Heart right ventricle (tissue), 16 donors: ENCODE measurements at regions not wholly inside any gene's neighbourhood (a gene's known extent, or its start where the extent isn't known, plus 50 kb on each side); places are given as distances from the start of the nearest gene placed in this dataset.
A peak's percentile ranks its signal among the peaks of the same experiment; 100 is the strongest.

Experiments used
- ATAC-seq, 8 donors: fragments of 200-7000 bp; cut with Tn5 transposase; one replicate each; pipeline ENCODE4 v1.9.1; 2020; ENCODE audit warnings: mild to moderate bottlenecking in 8 of 8, moderate library complexity in 8 of 8, moderate number of reproducible peaks in 1 of 8
- DNase-seq, 2 donors: peaks; one replicate each; pipeline ENCODE4 v3.0.0-alpha.2; 2020
- H3K27ac ChIP-seq, 10 donors: fragments of 200-600 bp; sonication (generic) in 2 of 10; one replicate each; pipeline versions ENCODE4 v1.5.0 to v1.8.0; 2020 to 2022; ENCODE audit warnings: mild to moderate bottlenecking in 3 of 10
- H3K27me3 ChIP-seq, 7 donors: fragments of 200-600 bp; one replicate each; pipeline ENCODE4 v1.8.0; 2021 to 2022; ENCODE audit warnings: mild to moderate bottlenecking in 2 of 7
- H3K36me3 ChIP-seq, 9 donors: fragments of 200-600 bp; sonication (generic) in 1 of 9; one replicate each; pipeline versions ENCODE4 v1.5.0 to v1.8.0; 2020 to 2022; ENCODE audit warnings: mild to moderate bottlenecking in 2 of 9
- H3K4me1 ChIP-seq, 9 donors: fragments of 200-600 bp; sonication (generic) in 1 of 9; one replicate each; pipeline versions ENCODE4 v1.5.0 to v1.8.0; 2020 to 2022; ENCODE audit warnings: mild to moderate bottlenecking in 4 of 9
- H3K4me3 ChIP-seq, 10 donors: fragments of 200-600 bp; sonication (generic) in 2 of 10; one replicate each; pipeline versions ENCODE4 v1.5.0 to v1.8.0; 2020 to 2022; ENCODE audit warnings: mild to moderate bottlenecking in 7 of 10, moderate library complexity in 2 of 10
- H3K9me3 ChIP-seq, 11 donors: fragments of 200-600 bp in 10 of 11; sonication (generic) in 2 of 11; one replicate each; pipeline versions ENCODE4 v1.5.0 to v1.8.0; 2013 to 2022; ENCODE audit warnings: mild to moderate bottlenecking in 2 of 11, control low read depth in 1 of 11, moderate library complexity in 1 of 11
- CTCF ChIP-seq, 9 donors: fragments of 200-600 bp; sonication (generic) in 2 of 9; IDR thresholded peaks; one replicate each; pipeline versions ENCODE4 v1.5.0 to v1.8.0; 2021 to 2022; ENCODE audit warnings: antibody characterized with exemption in 9 of 9, mild to moderate bottlenecking in 5 of 9, moderate library complexity in 1 of 9
- WGBS, 2 donors: extraction: QIAGEN DNeasy Blood & Tissue Kit; methylation state at CpG; one replicate each; pipeline ENCODE4 v1.1.7; 2013; ENCODE audit warnings: inconsistent platforms in 1 of 2; 5-methylcytosine and 5-hydroxymethylcytosine counted together
- intact Hi-C, 10 donors: fragments of 100-400 bp; cut with DNase I; formaldehyde crosslinking; loops; one replicate each; pipeline versions ENCODE4 v1.11.1 to v1.14.2; 2022
- donor health status: Arrhythmogenic right ventricular cardiomyopathy.
- donor health status: ischemic (EF 13 %, LVEDD 7.1; RV severe dilation, severe dysfunction).
- donor health status: healthy with polysubstance abuse.
- donor health status: DM: no; HTN: yes; CAD: no.
- donor health status: DM: no; HTN: no; CAD: no.
- donor health status: ischemic (EF 25% LVEDD 6.9; RV normal size, moderate dysfunction).
- donor health status: ischemic (EF 25% LVEDD 5.7; RV mildly dilated, moderate dysfunction).
- donor health status: healthy.
- donor health status: DM: yes; HTN: yes; CAD: no.
- donor health status: Ischemic cardiomyopathy.
- donor health status: ischemic (EF 35%, LVEDD 5.7; RV mildly dilated, moderate dysfunction).
- donor health status: nonischemic (EF 11% LVEDD 7.7; RV severe dilation, severe dysfunction).
- donor health status: DM: yes; HTN: yes; CAD: no.
- donor health status: PGD.
- donor health status: ischemic (EF 29% LVEDD 5.4; RV normal size, mild dysfunction).
- donor health status: nonischemic (EF 23%, LVEDD 6.1; RV moderate dilation, normal function).

GRCh38 chr3:67790043-67790442, 135.6 kb upstream of the SUCLG2 start:
- peak; percentile 29 to 63 (median 55) for TF ChIP-seq CTCF (IDR thresholded peaks at IDR 0.05)
- no peak overlapping the region for H3K27ac ChIP-seq
- intact Hi-C loops, result loop anchor here in 3 of 10 donors (2.0 to 10.0 kb wide), 3 partner anchors 407 to 1085 kb away; no protein-coding TSS in a partner anchor
- DNase-seq (peak; percentile 11 to 25), ATAC-seq (peak in 5 of 8 donors; percentile 41 to 61 (median 50))
- peaks cover 0 to 13% (median 0%) of the 10 kb centered on the region in 11 donors for H3K9me3 ChIP-seq
- H3K4me1 ChIP-seq, result no peaks in the 10 kb centered on the region
- H3K36me3 ChIP-seq, result no peaks in the 10 kb centered on the region
- no peaks in the 10 kb centered on the region for H3K27me3 ChIP-seq
- WGBS, 2 donors, result 29 to 35% methylated on average over 2 of the region's 2 CpGs
- no peak overlapping the region for H3K4me3 ChIP-seq

DNA sequence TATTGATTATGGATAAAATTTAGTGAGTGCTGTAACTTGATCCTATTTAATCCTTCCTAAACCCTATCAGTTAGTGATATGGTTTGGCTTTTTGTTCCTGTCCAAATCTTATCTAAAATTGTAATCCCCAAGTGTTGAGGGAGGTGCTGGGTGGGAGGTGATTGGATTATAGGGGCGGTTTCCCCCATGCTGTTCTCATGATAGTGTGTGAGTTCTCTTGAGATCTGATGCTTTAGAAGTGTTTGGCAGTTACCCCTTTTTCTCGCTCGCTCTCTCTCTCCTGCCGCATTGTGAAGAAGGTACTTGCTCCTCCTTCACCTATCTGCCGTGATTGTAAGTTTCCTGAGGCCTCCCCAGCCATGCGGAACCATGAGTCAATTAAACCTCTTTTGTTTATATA, 134.0 kb upstream of the SUCLG2 start:
- no peak overlapping the region for H3K4me3 ChIP-seq
- intact Hi-C loops, result loop anchor here in 4 of 10 donors (5.0 to 10.0 kb wide), 2 partner anchors 404 to 406 kb away; no protein-coding TSS in a partner anchor
- 68 to 69% methylated on average over 6 of the region's 6 CpGs for WGBS, 2 donors
- no peak overlapping the region for H3K27ac ChIP-seq
- ATAC-seq (no peak), DNase-seq (no peak)
- no peaks in the 10 kb centered on the region for H3K27me3 ChIP-seq
- TF ChIP-seq CTCF (IDR thresholded peaks at IDR 0.05), result no peak
- H3K4me1 ChIP-seq, result no peaks in the 10 kb centered on the region
- no peaks in the 10 kb centered on the region for H3K36me3 ChIP-seq
- H3K9me3 ChIP-seq, result peaks cover 0 to 14% (median 0%) of the 10 kb centered on the region in 11 donors

GRCh38 chr3:67783281-67784250, 129.2 kb upstream of the SUCLG2 start:
- no peak for ATAC-seq
- H3K36me3 ChIP-seq, result no peaks in the 10 kb centered on the region
- H3K27ac ChIP-seq, result no peak overlapping the region
- intact Hi-C loops, result loop anchor here in 3 of 10 donors (10.0 kb wide), 1 partner anchor 399 kb away; no protein-coding TSS in a partner anchor
- no peak overlapping the region for H3K4me3 ChIP-seq
- H3K9me3 ChIP-seq, result peaks cover 0 to 24% (median 0%) of the 10 kb centered on the region in 11 donors
- TF ChIP-seq CTCF (IDR thresholded peaks at IDR 0.05), result no peak
- 58 to 60% methylated on average over 3 of the region's 3 CpGs for WGBS, 2 donors
- no peaks in the 10 kb centered on the region for H3K4me1 ChIP-seq
- H3K27me3 ChIP-seq, result no peaks in the 10 kb centered on the region
- no peak for DNase-seq

DNA sequence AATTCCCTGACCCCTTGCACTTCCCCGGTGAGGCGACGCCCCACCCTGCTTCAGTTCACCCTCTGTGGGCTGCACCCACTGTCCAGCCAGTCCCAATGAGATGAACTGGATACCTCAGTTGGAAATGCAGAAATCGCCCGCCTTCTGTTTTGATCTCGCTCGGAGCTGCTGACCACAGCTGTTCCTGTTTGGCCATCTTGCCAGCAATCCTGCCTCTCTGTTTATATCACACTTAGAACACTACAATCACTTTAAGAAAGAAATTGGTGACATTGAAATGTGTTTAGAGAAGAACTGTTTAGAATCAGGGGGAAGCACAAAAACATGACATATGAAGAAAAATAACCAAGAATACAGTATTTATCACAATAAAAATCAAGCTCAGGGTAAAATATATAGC, 127.5 kb upstream of the SUCLG2 start:
- no peaks in the 10 kb centered on the region for H3K36me3 ChIP-seq
- intact Hi-C loops, result loop anchor here in 3 of 10 donors (10.0 kb wide), 1 partner anchor 397 kb away; no protein-coding TSS in a partner anchor
- 93 to 96% methylated on average over 7 of the region's 7 CpGs for WGBS, 2 donors
- no peak overlapping the region for H3K27ac ChIP-seq
- H3K9me3 ChIP-seq, result peaks cover 0 to 40% (median 4%) of the 10 kb centered on the region in 11 donors
- H3K4me3 ChIP-seq, result no peak overlapping the region
- DNase-seq (no peak), ATAC-seq (no peak)
- no peaks in the 10 kb centered on the region for H3K27me3 ChIP-seq
- TF ChIP-seq CTCF (IDR thresholded peaks at IDR 0.05), result no peak
- no peaks in the 10 kb centered on the region for H3K4me1 ChIP-seq
